SK-N-SH (cell line): ENCODE measurements at regions not wholly inside any gene's neighbourhood (a gene's known extent, or its start where the extent isn't known, plus 50 kb on each side); places are given as distances from the start of the nearest gene placed in this dataset.

Source experiments
- CTCF ChIA-PET: fragments of 300-600, 350-600 bp; formaldehyde crosslinking; extraction: SDS; loops from one replicate; lab custom pipeline; 2021; lab: Yijun Ruan, JAX
- POLR2A ChIA-PET: fragments of 350-600 bp; sonication (Branson Sonifier 250); formaldehyde crosslinking; extraction: SDS; loops from one replicate; lab custom pipeline; 2020; ENCODE audit warnings: antibody characterized with exemption, inconsistent platforms; lab: Yijun Ruan, JAX
- DNase-seq: peaks from one replicate; pipeline ENCODE4 v3.0.0; 2012
- H2AFZ ChIP-seq: fragments of 200-600 bp; sonication (generic); 2 replicates; pipeline ENCODE4 v1.8.1; 2016; ENCODE audit warnings: antibody characterized with exemption, mild to moderate bottlenecking, low read depth
- H3F3A ChIP-seq: fragments of 200-600 bp; sonication (generic); replicated peaks from 2 replicates; pipeline ENCODE3; 2016; ENCODE audit warnings: antibody characterized with exemption, mild to moderate bottlenecking; ENCODE audit not compliant: insufficient read depth
- H3K27ac ChIP-seq, 2 experiments: fragments of 200-500 bp in 1 of 2; fragments of 200-600 bp in 1 of 2; sonication (Bioruptor generic) in 1 of 2; sonication (generic), shearing (Covaris generic) in 1 of 2; 2 replicates each; pipeline versions ENCODE4 v1.5.1 to v1.6.1; 2014 to 2016; ENCODE audit warnings: low read depth in 2 of 2, inconsistent platforms in 1 of 2, low read length in 1 of 2, mild to moderate bottlenecking in 1 of 2, mixed read lengths in 1 of 2
- H3K27me3 ChIP-seq: fragments of 200-600 bp; sonication (generic), shearing (Covaris generic); 2 replicates; pipeline ENCODE4 v1.6.1; 2016; ENCODE audit warnings: mixed run types; ENCODE audit not compliant: insufficient read depth
- H3K36me3 ChIP-seq, 2 experiments: fragments of 200-500 bp in 1 of 2; fragments of 200-600 bp in 1 of 2; sonication (Bioruptor generic) in 1 of 2; sonication (generic) in 1 of 2; replicated peaks in 1 of 2; 2 replicates each; pipeline versions ENCODE3 to v1.5.1; 2014 to 2016; ENCODE audit warnings: low read length in 1 of 2, mild to moderate bottlenecking in 1 of 2; ENCODE audit not compliant: insufficient read depth in 2 of 2, control insufficient read depth in 1 of 2
- H3K4me1 ChIP-seq, 2 experiments: fragments of 200-500 bp in 1 of 2; fragments of 200-600 bp in 1 of 2; sonication (Bioruptor generic) in 1 of 2; sonication (generic), shearing (Covaris generic) in 1 of 2; 2 replicates each; pipeline versions ENCODE4 v1.5.1 to v1.6.1; 2014 to 2016; ENCODE audit warnings: low read depth in 1 of 2, low read length in 1 of 2, mixed run types in 1 of 2; ENCODE audit not compliant: insufficient read depth in 2 of 2, control insufficient read depth in 1 of 2
- H3K4me2 ChIP-seq: fragments of 200-600 bp; sonication (generic), shearing (Covaris generic); 2 replicates; pipeline ENCODE4 v1.6.1; 2017; ENCODE audit warnings: mixed run types
- H3K4me3 ChIP-seq, 2 experiments: fragments of 200-500 bp in 1 of 2; fragments of 200-600 bp in 1 of 2; sonication (Bioruptor generic) in 1 of 2; sonication (generic), shearing (Covaris generic) in 1 of 2; 2 replicates each; pipeline versions ENCODE4 v1.5.1 to v1.8.1; 2014 to 2016; ENCODE audit warnings: low read depth in 2 of 2, inconsistent platforms in 1 of 2, low read length in 1 of 2, mild to moderate bottlenecking in 1 of 2, mixed read lengths in 1 of 2, moderate library complexity in 1 of 2
- H3K79me2 ChIP-seq: fragments of 200-600 bp; sonication (generic); 2 replicates; pipeline ENCODE4 v1.8.1; 2017; ENCODE audit warnings: mild to moderate bottlenecking; ENCODE audit not compliant: insufficient read depth
- H3K9ac ChIP-seq: fragments of 200-600 bp; sonication (generic); 2 replicates; pipeline ENCODE4 v1.6.1; 2017; ENCODE audit warnings: mixed run types
- H3K9me2 ChIP-seq: fragments of 200-600 bp; sonication (generic); 2 replicates; pipeline ENCODE4 v1.6.1; 2017; ENCODE audit warnings: mixed run types
- H3K9me3 ChIP-seq: fragments of 200-600 bp; sonication (generic); 2 replicates; pipeline ENCODE4 v1.6.1; 2017; ENCODE audit warnings: mixed run types, mild to moderate bottlenecking, moderate library complexity
- H4K20me1 ChIP-seq: fragments of 200-600 bp; sonication (generic); 2 replicates; pipeline ENCODE4 v1.6.1; 2017; ENCODE audit warnings: mild to moderate bottlenecking, mixed run types; ENCODE audit not compliant: insufficient read depth
- EP300 ChIP-seq, 2 experiments: IDR thresholded peaks; 2 replicates each; pipeline versions ENCODE4 v1.4.0 to v1.6.1; 2012; ENCODE audit warnings: borderline replicate concordance in 1 of 2, low read depth in 1 of 2, low read length in 1 of 2
- EZH2phosphoT487 ChIP-seq: fragments of 200-600 bp; sonication (generic); IDR thresholded peaks from 2 replicates; pipeline ENCODE4 v1.6.1; 2017; ENCODE audit warnings: low read depth, mixed run types, mild to moderate bottlenecking, antibody characterized with exemption, moderate library complexity, borderline replicate concordance
- FOXJ3 ChIP-seq: sonication (generic); formaldehyde crosslinking; IDR thresholded peaks from 2 replicates; pipeline ENCODE4 v1.5.1; 2020; ENCODE audit warnings: mild to moderate bottlenecking, missing genetic modification reagents
- FOXM1 ChIP-seq: IDR thresholded peaks from 2 replicates; pipeline ENCODE4 v1.4.0; 2012; ENCODE audit warnings: low read depth, mild to moderate bottlenecking
- GATA2 ChIP-seq: sonication (generic); formaldehyde crosslinking; IDR thresholded peaks from 2 replicates; pipeline ENCODE4 v1.5.0; 2020; ENCODE audit warnings: mild to moderate bottlenecking, missing genetic modification reagents
- JUND ChIP-seq: IDR thresholded peaks from 2 replicates; pipeline ENCODE4 v1.4.0; 2012
- MXI1 ChIP-seq: IDR thresholded peaks from 2 replicates; pipeline ENCODE4 v1.6.1; 2012; ENCODE audit warnings: mild to moderate bottlenecking, low read depth, low read length, improper control_type of control experiment
- RAD21 ChIP-seq: IDR thresholded peaks from 2 replicates; pipeline ENCODE4 v1.6.1; 2012; ENCODE audit warnings: mild to moderate bottlenecking, low read length
- RCOR1 ChIP-seq: fragments of 150-350 bp; IDR thresholded peaks from 2 replicates; pipeline ENCODE4 v1.6.1; 2017; ENCODE audit warnings: antibody characterized with exemption, low read length
- REST ChIP-seq: IDR thresholded peaks from 2 replicates; pipeline ENCODE4 v1.6.1; 2012; ENCODE audit warnings: mild to moderate bottlenecking, low read depth, low read length, moderate library complexity
- RFX5 ChIP-seq: IDR thresholded peaks from 2 replicates; pipeline ENCODE4 v1.6.1; 2012; ENCODE audit warnings: mild to moderate bottlenecking, improper control_type of control experiment, low read length
- SIN3A ChIP-seq: IDR thresholded peaks from 2 replicates; pipeline ENCODE4 v1.6.1; 2012; ENCODE audit warnings: low read depth, mild to moderate bottlenecking, low read length, moderate library complexity, borderline replicate concordance
- SMC3 ChIP-seq: IDR thresholded peaks from 2 replicates; pipeline ENCODE4 v1.6.1; 2012; ENCODE audit warnings: low read depth, low read length, improper control_type of control experiment
- TAF1 ChIP-seq: IDR thresholded peaks from 2 replicates; pipeline ENCODE4 v1.6.1; 2012; ENCODE audit warnings: low read depth, mild to moderate bottlenecking, low read length, moderate library complexity, borderline replicate concordance
- TCF12 ChIP-seq: IDR thresholded peaks from 2 replicates; pipeline ENCODE4 v1.4.0; 2012
- TEAD4 ChIP-seq: IDR thresholded peaks from 2 replicates; pipeline ENCODE4 v1.4.0; 2012; ENCODE audit warnings: mild to moderate bottlenecking, borderline replicate concordance; ENCODE audit not compliant: insufficient read depth
- USF1 ChIP-seq: IDR thresholded peaks from 2 replicates; pipeline ENCODE4 v1.4.0; 2012; ENCODE audit warnings: low read depth, borderline replicate concordance
- YY1 ChIP-seq: IDR thresholded peaks from 2 replicates; pipeline ENCODE4 v1.4.0; 2012; ENCODE audit warnings: low read depth, mild to moderate bottlenecking
- ZBTB33 ChIP-seq: IDR thresholded peaks from 2 replicates; pipeline ENCODE4 v1.4.0; 2012; ENCODE audit warnings: low read depth, borderline replicate concordance
- WGBS: methylation state at CpG from one replicate; pipeline ENCODE4 v1.1.6; 2017; ENCODE audit warnings: low lambda C conversion rate; 5-methylcytosine and 5-hydroxymethylcytosine counted together

GRCh38 chr18:67269206-67269605, 247.3 kb downstream of the DSEL start:
- no peak overlapping the region for H2AFZ ChIP-seq
- H3K4me2 ChIP-seq = no peak overlapping the region
- H3K4me1 ChIP-seq = peaks cover 0 to 13% of the 10 kb centered on the region in 2 experiments; a peak in 3 of 4 replicates
- no peaks in the 10 kb centered on the region for H3K9me2 ChIP-seq
- no peak for TF ChIP-seq MXI1
- TF ChIP-seq YY1 = no peak
- TF ChIP-seq SMC3 = no peak
- no peak for TF ChIP-seq GATA2 (CRISPR knock-in tag)
- TF ChIP-seq TEAD4 = no peak
- no peak for TF ChIP-seq SIN3A
- TF ChIP-seq RCOR1 = no peak
- TF ChIP-seq TCF12 = no peak
- no peak for TF ChIP-seq USF1
- no peak for TF ChIP-seq JUND
- TF ChIP-seq, all 33 proteins: peak for 0
- Histone ChIP-seq H3K27ac (no peak overlapping the region), H3F3A (peaks cover 30% of the 10 kb centered on the region), H3K36me3 (no peaks in the 10 kb centered on the region), H3K4me3 (no peak overlapping the region), H3K9me3 (peaks cover 4% of the 10 kb centered on the region; the same call in 1 of the 2 replicates), H3K27me3 (no peaks in the 10 kb centered on the region), H4K20me1 (no peaks in the 10 kb centered on the region), H3K79me2 (no peaks in the 10 kb centered on the region), H3K9ac (no peak overlapping the region)
- DNase-seq = no peak
- ChIA-PET CTCF (no interaction called here), POLR2A (no interaction called here)
- 89% methylated on average over 2 of the region's 2 CpGs for WGBS

GRCh38 chr18:67268530-67268929, 248.0 kb downstream of the DSEL start:
- 85% methylated on average over 3 of the region's 3 CpGs for WGBS
- CTCF ChIA-PET = no interaction called here

More at GRCh38 chr18:67268530-67268929, 248.0 kb downstream of the DSEL start:
- Histone ChIP-seq H3K4me1 (peaks cover 0 to 13% of the 10 kb centered on the region in 2 experiments; a peak in 3 of 4 replicates), H3K4me3 (no peak overlapping the region), H3K79me2 (no peaks in the 10 kb centered on the region), H4K20me1 (no peaks in the 10 kb centered on the region), H3K9me2 (no peaks in the 10 kb centered on the region), H3K36me3 (no peaks in the 10 kb centered on the region), H3K27me3 (no peaks in the 10 kb centered on the region), H2AFZ (no peak overlapping the region), H3F3A (peaks cover 30% of the 10 kb centered on the region), H3K9me3 (peaks cover 4% of the 10 kb centered on the region; the same call in 1 of the 2 replicates), H3K4me2 (no peak overlapping the region), H3K27ac (no peak overlapping the region), H3K9ac (no peak overlapping the region)
- POLR2A ChIA-PET = no interaction called here
- TF ChIP-seq EZH2phosphoT487 = no peak
- no peak for TF ChIP-seq TAF1
- no peak for TF ChIP-seq YY1
- TF ChIP-seq RFX5 = no peak
- no peak for TF ChIP-seq REST
- no peak for TF ChIP-seq EP300 (IDR thresholded peaks at IDR 0.05; ENCODE audit: borderline replicate concordance in 1 of 2, low read depth in 1 of 2, low read length in 1 of 2)
- TF ChIP-seq ZBTB33 = no peak
- no peak for TF ChIP-seq RAD21
- no peak for TF ChIP-seq FOXM1
- TF ChIP-seq FOXJ3 (CRISPR knock-in tag) = no peak
- no peak for TF ChIP-seq RCOR1
- DNase-seq = no peak
